LoVo (cell line): ENCODE measurements at regions not wholly inside any gene's neighbourhood (a gene's known extent, or its start where the extent isn't known, plus 50 kb on each side); places are given as distances from the start of the nearest gene placed in this dataset.

Experiments used
- DNase-seq: peaks from one replicate; pipeline ENCODE4 v3.0.0-alpha.2; 2016; ENCODE audit warnings: low spot score

DNA sequence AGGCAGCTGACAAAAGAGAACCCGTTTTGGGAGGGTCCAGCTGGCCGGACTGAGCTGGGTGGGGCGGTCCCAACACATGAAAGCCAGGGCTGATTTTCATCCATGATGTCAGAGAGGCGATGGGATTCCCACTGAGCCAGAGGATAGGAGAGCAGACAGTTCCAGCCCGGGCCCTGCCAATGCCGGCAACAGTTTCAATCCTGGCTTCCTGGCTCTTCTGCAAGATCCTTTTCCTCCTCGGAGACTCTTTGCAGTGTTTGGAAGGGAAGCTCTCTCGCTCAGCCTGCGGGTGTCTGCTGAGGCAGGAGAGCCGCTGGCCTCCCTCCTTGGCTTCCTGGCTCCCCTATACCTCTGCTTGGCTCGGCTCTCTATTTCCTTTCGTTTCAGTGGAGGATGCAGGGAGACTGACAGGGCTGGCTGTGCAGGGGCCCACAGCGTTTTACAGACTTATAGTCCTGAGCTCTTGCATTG, 145.5 kb upstream of the SOX9 start:
- DNase-seq, result peak; percentile 13

DNA sequence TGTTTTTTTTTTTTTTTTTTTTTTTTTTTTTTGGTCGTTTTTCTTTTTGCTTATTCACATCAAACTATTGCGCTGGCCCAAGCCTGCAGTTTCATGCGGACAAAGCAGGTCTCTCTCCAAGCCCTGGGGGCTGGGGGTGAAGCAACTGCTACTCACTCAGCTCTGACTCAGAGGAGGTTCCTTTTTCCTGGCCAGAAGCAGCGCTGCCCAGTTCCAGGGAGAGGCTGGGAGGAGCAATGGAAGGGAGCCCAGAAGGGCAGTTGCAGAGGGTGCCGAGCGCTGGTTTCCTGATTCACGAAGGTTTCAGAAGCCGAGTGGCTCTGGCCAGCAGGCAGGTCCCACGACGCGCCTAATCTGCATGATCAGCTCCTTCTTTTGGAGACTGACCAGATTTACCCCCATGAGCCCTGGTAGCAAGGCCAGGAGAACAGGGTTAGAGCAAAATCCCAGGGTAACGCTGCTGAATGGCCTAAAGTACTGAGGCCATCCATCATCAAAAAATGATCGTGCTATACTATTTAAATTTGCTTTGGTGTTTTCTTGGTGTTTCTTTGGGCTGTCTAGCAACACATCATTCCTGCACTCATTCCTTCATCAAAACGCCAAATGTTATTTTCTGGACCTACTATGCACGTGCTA, 144.7 kb upstream of the SOX9 start:
- peak; percentile 26 for DNase-seq

GRCh38 chr17:71978435-71978834, 142.4 kb upstream of the SOX9 start:
- no peak for DNase-seq

DNA sequence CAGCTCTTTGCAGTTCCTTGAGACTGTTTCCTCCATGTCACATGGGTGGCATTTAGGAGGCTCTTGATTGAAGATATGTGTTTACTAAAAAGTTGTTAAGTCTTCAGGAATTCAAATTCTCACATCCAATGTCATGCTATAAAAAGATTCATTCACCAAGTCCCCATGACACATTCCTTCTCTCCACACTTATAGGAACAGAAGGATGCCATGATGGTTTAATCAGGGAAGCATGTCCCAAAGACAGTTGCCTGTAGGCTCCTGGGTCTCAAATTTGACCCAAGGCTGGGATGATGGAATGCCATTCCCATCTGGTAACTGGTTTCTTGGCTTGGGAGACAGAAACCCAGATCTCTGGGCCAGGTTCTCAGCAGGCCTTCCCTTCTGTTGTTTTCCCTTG, 140.6 kb upstream of the SOX9 start:
- DNase-seq, result no peak

DNA sequence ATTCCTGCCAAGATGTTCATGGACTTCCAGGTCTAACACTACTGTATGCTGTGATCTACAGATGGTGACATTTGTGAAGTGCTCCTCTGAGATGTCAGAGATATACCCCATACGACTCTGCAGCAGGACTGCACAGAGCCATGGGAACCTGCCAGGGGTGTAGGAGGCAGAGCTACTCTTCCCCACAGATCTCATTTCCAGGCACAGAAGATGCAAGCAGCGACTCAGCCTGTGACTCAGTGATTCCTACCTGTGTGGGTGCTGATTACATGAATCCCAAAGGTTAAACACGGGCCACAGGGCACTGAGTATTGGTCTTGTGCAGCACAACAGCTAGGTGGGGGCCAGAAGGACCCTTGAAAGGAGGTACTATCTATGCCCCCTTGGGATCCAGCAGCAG, 137.0 kb upstream of the SOX9 start:
- DNase-seq, result no peak

- DNase-seq, result peak; percentile 21
Observed at GRCh38 chr17:71985111-71986039, 135.4 kb upstream of the SOX9 start.

- no peak for DNase-seq
Observed at GRCh38 chr17:71986886-71987285, 133.9 kb upstream of the SOX9 start.

- DNase-seq, result no peak
Observed at GRCh38 chr17:71987634-71988033, 133.2 kb upstream of the SOX9 start.

DNA sequence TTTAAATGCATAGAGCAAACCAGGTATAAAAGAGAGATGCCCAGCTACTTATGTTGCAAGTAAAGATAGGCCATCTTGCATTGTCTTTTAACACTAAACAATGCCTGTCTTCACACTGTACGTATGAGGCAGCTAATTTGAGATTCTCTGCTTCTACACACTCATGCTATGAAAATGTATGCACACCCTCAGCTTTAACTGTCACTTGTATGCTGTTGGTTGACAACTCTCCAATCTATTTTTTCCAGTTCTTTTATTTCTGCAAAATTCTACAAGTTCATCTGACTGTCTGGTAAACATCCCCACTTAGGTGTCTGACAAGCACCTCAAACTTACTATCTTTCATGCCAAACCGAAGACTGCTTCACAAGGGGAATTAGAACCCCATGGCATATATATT, 131.7 kb upstream of the SOX9 start:
- no peak for DNase-seq

DNA sequence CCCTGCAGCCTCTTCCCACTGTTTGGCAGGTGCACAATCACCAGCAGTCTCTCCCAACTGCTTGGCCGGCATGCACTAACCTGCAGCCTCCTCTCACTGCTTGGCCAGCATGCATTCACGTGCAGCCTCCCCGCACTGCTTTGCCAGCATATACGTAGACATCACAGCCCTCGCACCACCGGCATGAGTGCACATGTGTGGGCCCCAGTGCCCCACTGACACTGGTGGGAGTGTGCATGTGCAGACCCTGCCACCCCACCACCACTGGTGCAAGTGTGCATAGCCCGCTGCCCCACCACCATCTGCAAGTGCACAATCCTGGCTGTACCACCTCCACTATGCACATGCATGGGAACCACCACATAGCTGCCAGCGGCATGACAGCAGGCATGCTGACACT, 127.5 kb upstream of the SOX9 start:
- no peak for DNase-seq

DNA sequence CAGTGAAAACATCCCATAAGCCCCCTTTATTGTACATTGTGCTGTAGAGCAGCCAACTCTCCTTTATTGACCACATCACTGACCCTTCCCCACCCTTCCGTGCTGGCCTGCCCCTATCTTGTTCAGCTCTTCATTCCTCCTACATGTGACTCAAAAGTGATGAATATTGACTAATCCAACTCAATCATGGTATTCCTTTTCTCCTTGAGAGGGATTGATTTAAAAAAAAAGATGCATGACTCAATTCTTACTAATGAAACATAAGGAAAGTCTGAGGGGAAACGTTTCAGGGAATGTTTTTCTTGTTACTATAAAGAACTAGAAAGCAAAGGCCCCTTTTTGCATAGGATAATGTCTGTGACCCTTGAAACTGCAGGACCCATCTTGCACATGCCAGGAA, 125.2 kb upstream of the SOX9 start:
- no peak for DNase-seq

- no peak for DNase-seq
Observed at GRCh38 chr17:72004011-72004427, 116.8 kb upstream of the SOX9 start.

DNA sequence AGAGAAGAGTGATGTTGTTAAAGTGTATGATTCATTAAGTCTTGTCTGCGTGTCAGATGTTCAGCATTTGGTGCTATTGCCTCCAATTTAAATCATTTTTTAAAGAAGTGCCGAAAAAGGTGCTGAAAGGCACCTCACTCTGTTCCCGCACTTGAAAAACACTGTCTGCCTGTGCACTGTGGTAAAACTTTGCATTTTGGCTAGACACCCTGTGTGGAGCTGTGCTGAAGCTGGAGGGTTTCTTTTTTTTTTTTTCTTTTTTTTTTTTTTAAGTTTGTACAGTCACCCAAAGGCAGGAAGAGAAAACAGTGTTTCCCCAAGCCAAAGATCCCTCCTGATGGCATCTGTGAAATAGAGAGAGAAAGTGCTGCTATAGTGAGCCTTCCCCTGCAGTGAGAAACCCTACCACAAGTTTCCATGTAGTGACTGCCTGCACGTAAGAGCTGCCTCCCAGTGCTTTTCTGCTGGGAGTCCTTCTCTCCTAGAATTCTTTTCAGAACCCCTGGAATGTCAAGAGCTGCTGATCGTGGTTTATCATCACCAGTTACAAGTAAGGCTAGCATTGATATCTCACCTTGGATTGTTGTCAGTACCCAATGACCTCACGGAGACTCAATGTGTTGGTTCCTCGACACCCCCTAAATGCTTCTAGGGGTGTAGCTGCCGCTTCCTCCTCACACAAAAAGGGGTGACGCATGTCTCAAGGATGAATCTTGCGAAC, 116.0 kb upstream of the SOX9 start:
- DNase-seq, result no peak

GRCh38 chr17:72005332-72006163, 115.3 kb upstream of the SOX9 start:
- DNase-seq, result no peak

- DNase-seq, result peak; percentile 20
Observed at GRCh38 chr17:72008236-72008876, 112.5 kb upstream of the SOX9 start.

GRCh38 chr17:72011561-72011960, 109.3 kb upstream of the SOX9 start:
- DNase-seq, result no peak

DNA sequence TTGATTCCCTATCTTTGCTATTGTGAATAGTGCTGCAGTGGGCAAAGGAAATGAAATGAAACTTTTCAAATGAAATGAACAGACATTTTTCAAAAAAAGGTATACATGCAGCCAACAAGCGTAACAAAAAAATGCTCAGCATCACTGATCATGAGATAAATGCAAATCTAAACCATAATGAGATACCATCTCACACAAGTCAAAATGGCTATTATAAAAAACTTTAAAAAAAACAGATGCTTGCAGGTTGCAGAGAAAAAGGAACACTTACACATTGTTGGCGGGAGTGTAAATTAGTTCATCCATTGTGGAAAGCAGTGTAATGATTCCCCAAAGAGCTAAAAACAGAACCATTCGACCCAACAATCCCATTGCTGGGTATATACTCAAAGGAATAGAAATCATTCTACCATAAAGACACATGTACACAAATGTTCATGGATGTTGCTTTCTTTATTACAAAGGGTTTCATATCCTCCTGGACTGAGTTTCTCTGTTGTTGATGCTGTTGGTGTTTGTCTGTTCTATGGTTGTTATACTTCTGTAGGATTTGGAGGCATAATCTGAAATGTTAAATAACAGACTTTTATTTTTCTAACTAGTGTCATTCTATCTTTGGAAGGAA, 99.3 kb upstream of the SOX9 start:
- no peak for DNase-seq

- DNase-seq, result no peak
Observed at GRCh38 chr17:72022328-72023275, 98.2 kb upstream of the SOX9 start.

DNA sequence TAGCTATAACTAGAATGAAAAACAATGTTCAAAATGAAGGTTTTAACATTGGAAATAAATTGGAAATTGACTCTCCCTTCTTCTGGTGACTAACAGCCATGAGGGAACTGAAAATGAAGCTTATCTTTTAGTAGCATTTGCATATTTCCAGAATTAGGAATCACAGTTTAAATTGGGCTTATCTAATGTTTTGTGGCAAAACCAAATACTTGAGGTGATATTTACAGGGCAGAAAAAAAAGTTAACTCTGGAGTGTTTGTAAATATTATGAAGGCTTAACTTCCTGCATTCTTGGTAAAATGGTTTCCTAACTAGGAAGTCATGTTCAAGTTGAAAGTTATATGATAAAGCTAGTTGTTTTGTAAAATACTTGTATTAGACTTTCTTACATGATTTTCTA, 96.4 kb upstream of the SOX9 start:
- DNase-seq, result no peak

- DNase-seq, result no peak
Observed at GRCh38 chr17:72025113-72025512, 95.7 kb upstream of the SOX9 start.
